HEK293 (cell line): ENCODE measurements at regions not wholly inside any gene's neighbourhood (a gene's known extent, or its start where the extent isn't known, plus 50 kb on each side); places are given as distances from the start of the nearest gene placed in this dataset.
A peak's percentile ranks its signal among the peaks of the same experiment; 100 is the strongest.

ENCODE experiments used
- CTCF ChIA-PET: fragments of 350-600 bp; formaldehyde crosslinking; extraction: SDS; loops from one replicate; lab custom pipeline; 2021; ENCODE audit warnings: antibody characterized with exemption; lab: Yijun Ruan, JAX
- POLR2A ChIA-PET: fragments of 300-600 bp; formaldehyde crosslinking; extraction: SDS; loops from one replicate; lab custom pipeline; 2020; ENCODE audit warnings: antibody characterized with exemption, inconsistent platforms; lab: Yijun Ruan, JAX
- H3K27ac ChIP-seq: fragments of 200-500 bp; sonication (Bioruptor generic); 2 replicates; pipeline ENCODE4 v1.5.1; 2014; ENCODE audit warnings: low read depth, low read length, control low read depth, inconsistent platforms; ENCODE audit errors: extremely low read depth
- H3K36me3 ChIP-seq, 2 experiments: fragments of 200-500 bp in 1 of 2; sonication (Bioruptor generic) in 1 of 2; 1 replicate in 1 of 2; 2 replicates in 1 of 2; pipeline ENCODE4 v1.5.1; 2014 to 2017; ENCODE audit warnings: inconsistent platforms in 2 of 2, low read length in 2 of 2; ENCODE audit not compliant: control insufficient read depth in 2 of 2, insufficient read depth in 1 of 2
- H3K4me1 ChIP-seq: fragments of 200-500 bp; sonication (Bioruptor generic); 2 replicates; pipeline ENCODE4 v1.5.1; 2014; ENCODE audit warnings: mild to moderate bottlenecking, low read length, inconsistent platforms; ENCODE audit not compliant: control insufficient read depth, insufficient read depth
- H3K4me3 ChIP-seq: 2 replicates; pipeline ENCODE4 v1.5.1; 2011; ENCODE audit warnings: low read depth, mild to moderate bottlenecking, control low read depth, low read length, moderate library complexity
- H3K9me3 ChIP-seq: fragments of 200-500 bp; sonication (Bioruptor generic); 2 replicates; pipeline ENCODE4 v1.5.1; 2014; ENCODE audit warnings: low read depth, low read length, inconsistent platforms; ENCODE audit not compliant: control insufficient read depth, insufficient read depth
- EGR2 ChIP-seq: fragments of 450-650 bp; formaldehyde crosslinking; IDR thresholded peaks from 2 replicates; pipeline ENCODE4 v1.5.1; 2016; ENCODE audit warnings: low read depth, missing biosample characterization, missing genetic modification characterization
- FEZF1 ChIP-seq: fragments of 450-650 bp; formaldehyde crosslinking; IDR thresholded peaks from 2 replicates; pipeline ENCODE4 v1.5.1; 2016; ENCODE audit warnings: missing biosample characterization, missing genetic modification characterization
- INSM2 ChIP-seq: fragments of 450-650 bp; formaldehyde crosslinking; IDR thresholded peaks from 2 replicates; pipeline ENCODE4 v1.5.1; 2016; ENCODE audit warnings: missing biosample characterization, missing genetic modification characterization
- MEIS1 ChIP-seq: sonication (generic); formaldehyde crosslinking; IDR thresholded peaks from 2 replicates; pipeline ENCODE4 v1.8.1; 2022; ENCODE audit warnings: missing genetic modification reagents, mild to moderate bottlenecking, borderline replicate concordance
- TCF7L2 ChIP-seq: IDR thresholded peaks from 2 replicates; pipeline ENCODE4 v1.6.1; 2011; ENCODE audit warnings: low read depth, mild to moderate bottlenecking, inconsistent platforms, low read length, moderate library complexity, borderline replicate concordance
- TRIM28 ChIP-seq: IDR thresholded peaks from 2 replicates; pipeline ENCODE4 v1.6.1; 2011; ENCODE audit warnings: low read length, control low read depth, borderline replicate concordance
- ZFHX2 ChIP-seq: fragments of 450-650 bp; formaldehyde crosslinking; conservative IDR thresholded peaks from 2 replicates; pipeline ENCODE4 v1.5.1; 2016; ENCODE audit warnings: missing biosample characterization, missing genetic modification characterization
- ZIC2 ChIP-seq: fragments of 450-650 bp; formaldehyde crosslinking; IDR thresholded peaks from 2 replicates; pipeline ENCODE4 v1.5.1; 2016; ENCODE audit warnings: missing biosample characterization, missing genetic modification characterization
- ZNF155 ChIP-seq: fragments of 450-650 bp; formaldehyde crosslinking; IDR thresholded peaks from 2 replicates; pipeline ENCODE4 v1.5.1; 2016; ENCODE audit warnings: missing biosample characterization, missing genetic modification characterization
- ZNF157 ChIP-seq: fragments of 450-650 bp; formaldehyde crosslinking; IDR thresholded peaks from 2 replicates; pipeline ENCODE4 v1.5.1; 2016; ENCODE audit warnings: missing biosample characterization, missing genetic modification characterization
- ZNF169 ChIP-seq: fragments of 450-650 bp; formaldehyde crosslinking; IDR thresholded peaks from 2 replicates; pipeline ENCODE4 v1.5.1; 2016; ENCODE audit warnings: missing biosample characterization, missing genetic modification characterization
- ZNF214 ChIP-seq: fragments of 450-650 bp; formaldehyde crosslinking; IDR thresholded peaks from 2 replicates; pipeline ENCODE4 v1.5.1; 2017; ENCODE audit warnings: missing biosample characterization, mild to moderate bottlenecking, missing genetic modification characterization, borderline replicate concordance
- ZNF274 ChIP-seq, 2 experiments: fragments of 200-500 bp in 1 of 2; fragments of 450-650 bp in 1 of 2; sonication (Bioruptor generic) in 1 of 2; formaldehyde crosslinking in 1 of 2; IDR thresholded peaks; 2 replicates each; pipeline versions ENCODE4 v1.5.1 to v1.6.1; 2014 to 2016; ENCODE audit warnings: borderline replicate concordance in 1 of 2, inconsistent platforms in 1 of 2, low read length in 1 of 2, missing biosample characterization in 1 of 2, missing genetic modification characterization in 1 of 2
- ZNF501 ChIP-seq: fragments of 450-650 bp; formaldehyde crosslinking; IDR thresholded peaks from 2 replicates; pipeline ENCODE4 v1.5.1; 2016; ENCODE audit warnings: missing biosample characterization, missing genetic modification characterization
- ZNF558 ChIP-seq: fragments of 450-650 bp; formaldehyde crosslinking; IDR thresholded peaks from 2 replicates; pipeline ENCODE4 v1.5.1; 2016; ENCODE audit warnings: missing biosample characterization, missing genetic modification characterization
- ZNF677 ChIP-seq: fragments of 450-650 bp; IDR thresholded peaks from 2 replicates; pipeline ENCODE4 v1.5.0; 2018; ENCODE audit warnings: missing biosample characterization, mild to moderate bottlenecking, missing genetic modification characterization, moderate library complexity
- ZNF776 ChIP-seq: fragments of 450-650 bp; formaldehyde crosslinking; IDR thresholded peaks from 2 replicates; pipeline ENCODE4 v1.5.0; 2017; ENCODE audit warnings: missing biosample characterization, missing genetic modification characterization, borderline replicate concordance
- TF ChIP-seq, protein P1 (sequence below): fragments of 450-650 bp; formaldehyde crosslinking; IDR thresholded peaks from 2 replicates; pipeline ENCODE4 v1.5.1; 2016; ENCODE audit warnings: missing biosample characterization, missing genetic modification characterization
- TF ChIP-seq, protein P2 (sequence below): fragments of 450-650 bp; formaldehyde crosslinking; IDR thresholded peaks from 2 replicates; pipeline ENCODE4 v1.5.1; 2016; ENCODE audit warnings: missing biosample characterization, missing genetic modification characterization
- TF ChIP-seq, protein P3 (sequence below): fragments of 450-650 bp; formaldehyde crosslinking; IDR thresholded peaks from 2 replicates; pipeline ENCODE4 v1.5.1; 2016; ENCODE audit warnings: missing biosample characterization, missing genetic modification characterization
- TF ChIP-seq, protein P4 (sequence below): fragments of 450-650 bp; formaldehyde crosslinking; IDR thresholded peaks from 2 replicates; pipeline ENCODE4 v1.5.1; 2016; ENCODE audit warnings: missing biosample characterization, missing genetic modification characterization

- TF ChIP-seq, protein P1, sequence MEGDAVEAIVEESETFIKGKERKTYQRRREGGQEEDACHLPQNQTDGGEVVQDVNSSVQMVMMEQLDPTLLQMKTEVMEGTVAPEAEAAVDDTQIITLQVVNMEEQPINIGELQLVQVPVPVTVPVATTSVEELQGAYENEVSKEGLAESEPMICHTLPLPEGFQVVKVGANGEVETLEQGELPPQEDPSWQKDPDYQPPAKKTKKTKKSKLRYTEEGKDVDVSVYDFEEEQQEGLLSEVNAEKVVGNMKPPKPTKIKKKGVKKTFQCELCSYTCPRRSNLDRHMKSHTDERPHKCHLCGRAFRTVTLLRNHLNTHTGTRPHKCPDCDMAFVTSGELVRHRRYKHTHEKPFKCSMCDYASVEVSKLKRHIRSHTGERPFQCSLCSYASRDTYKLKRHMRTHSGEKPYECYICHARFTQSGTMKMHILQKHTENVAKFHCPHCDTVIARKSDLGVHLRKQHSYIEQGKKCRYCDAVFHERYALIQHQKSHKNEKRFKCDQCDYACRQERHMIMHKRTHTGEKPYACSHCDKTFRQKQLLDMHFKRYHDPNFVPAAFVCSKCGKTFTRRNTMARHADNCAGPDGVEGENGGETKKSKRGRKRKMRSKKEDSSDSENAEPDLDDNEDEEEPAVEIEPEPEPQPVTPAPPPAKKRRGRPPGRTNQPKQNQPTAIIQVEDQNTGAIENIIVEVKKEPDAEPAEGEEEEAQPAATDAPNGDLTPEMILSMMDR (tag by site-specific recombination) = no peak
- no peak for TF ChIP-seq ZNF169 (tag by site-specific recombination)
- no peak for TF ChIP-seq MEIS1 (CRISPR knock-in tag)
- no peak for TF ChIP-seq ZNF501 (tag by site-specific recombination)
- TF ChIP-seq FEZF1 (tag by site-specific recombination) = no peak
- TF ChIP-seq, protein P2, sequence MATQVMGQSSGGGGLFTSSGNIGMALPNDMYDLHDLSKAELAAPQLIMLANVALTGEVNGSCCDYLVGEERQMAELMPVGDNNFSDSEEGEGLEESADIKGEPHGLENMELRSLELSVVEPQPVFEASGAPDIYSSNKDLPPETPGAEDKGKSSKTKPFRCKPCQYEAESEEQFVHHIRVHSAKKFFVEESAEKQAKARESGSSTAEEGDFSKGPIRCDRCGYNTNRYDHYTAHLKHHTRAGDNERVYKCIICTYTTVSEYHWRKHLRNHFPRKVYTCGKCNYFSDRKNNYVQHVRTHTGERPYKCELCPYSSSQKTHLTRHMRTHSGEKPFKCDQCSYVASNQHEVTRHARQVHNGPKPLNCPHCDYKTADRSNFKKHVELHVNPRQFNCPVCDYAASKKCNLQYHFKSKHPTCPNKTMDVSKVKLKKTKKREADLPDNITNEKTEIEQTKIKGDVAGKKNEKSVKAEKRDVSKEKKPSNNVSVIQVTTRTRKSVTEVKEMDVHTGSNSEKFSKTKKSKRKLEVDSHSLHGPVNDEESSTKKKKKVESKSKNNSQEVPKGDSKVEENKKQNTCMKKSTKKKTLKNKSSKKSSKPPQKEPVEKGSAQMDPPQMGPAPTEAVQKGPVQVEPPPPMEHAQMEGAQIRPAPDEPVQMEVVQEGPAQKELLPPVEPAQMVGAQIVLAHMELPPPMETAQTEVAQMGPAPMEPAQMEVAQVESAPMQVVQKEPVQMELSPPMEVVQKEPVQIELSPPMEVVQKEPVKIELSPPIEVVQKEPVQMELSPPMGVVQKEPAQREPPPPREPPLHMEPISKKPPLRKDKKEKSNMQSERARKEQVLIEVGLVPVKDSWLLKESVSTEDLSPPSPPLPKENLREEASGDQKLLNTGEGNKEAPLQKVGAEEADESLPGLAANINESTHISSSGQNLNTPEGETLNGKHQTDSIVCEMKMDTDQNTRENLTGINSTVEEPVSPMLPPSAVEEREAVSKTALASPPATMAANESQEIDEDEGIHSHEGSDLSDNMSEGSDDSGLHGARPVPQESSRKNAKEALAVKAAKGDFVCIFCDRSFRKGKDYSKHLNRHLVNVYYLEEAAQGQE = no peak
Measured at GRCh38 chr10:78755063-78755701, 313.6 kb upstream of the ZMIZ1 start (continued).

GRCh38 chr10:78755877-78756455 lies 312.8 kb upstream of the ZMIZ1 start:
- no peaks in the 10 kb centered on the region for H3K9me3 ChIP-seq
- TF ChIP-seq ZNF677 (tag by site-specific recombination) (no peak), ZFHX2 (tag by site-specific recombination) (peak; percentile 64), EGR2 (peak; percentile 71)
- POLR2A ChIA-PET = no interaction called here
- no peak overlapping the region for H3K27ac ChIP-seq
- H3K36me3 ChIP-seq = no peaks in the 10 kb centered on the region
- H3K4me1 ChIP-seq = peaks cover 7% of the 10 kb centered on the region; the same call in 1 of the 2 replicates
- CTCF ChIA-PET = no interaction called here
- no peak overlapping the region for H3K4me3 ChIP-seq

GRCh38 chr10:78756604-78757343 lies 312.0 kb upstream of the ZMIZ1 start:
- ChIA-PET CTCF (no interaction called here), POLR2A (no interaction called here)
- peaks cover 7% of the 10 kb centered on the region; the same call in 1 of the 2 replicates for H3K4me1 ChIP-seq
- no peak overlapping the region for H3K4me3 ChIP-seq
- no peaks in the 10 kb centered on the region for H3K36me3 ChIP-seq
- no peaks in the 10 kb centered on the region for H3K9me3 ChIP-seq
- H3K27ac ChIP-seq = no peak overlapping the region
- peak; percentile 35; the same call in 1 of the 2 replicates for TF ChIP-seq ZIC2 (tag by site-specific recombination)
- TF ChIP-seq ZNF157 = no peak
- TF ChIP-seq, protein P3, sequence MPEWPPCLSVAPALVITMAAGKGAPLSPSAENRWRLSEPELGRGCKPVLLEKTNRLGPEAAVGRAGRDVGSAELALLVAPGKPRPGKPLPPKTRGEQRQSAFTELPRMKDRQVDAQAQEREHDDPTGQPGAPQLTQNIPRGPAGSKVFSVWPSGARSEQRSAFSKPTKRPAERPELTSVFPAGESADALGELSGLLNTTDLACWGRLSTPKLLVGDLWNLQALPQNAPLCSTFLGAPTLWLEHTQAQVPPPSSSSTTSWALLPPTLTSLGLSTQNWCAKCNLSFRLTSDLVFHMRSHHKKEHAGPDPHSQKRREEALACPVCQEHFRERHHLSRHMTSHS = no peak
- TF ChIP-seq TRIM28 = no peak
- no peak for TF ChIP-seq ZNF214
- TF ChIP-seq ZNF155 (tag by site-specific recombination) = no peak
- no peak for TF ChIP-seq ZNF274 (IDR thresholded peaks at IDR 0.05; ENCODE audit: low read length)
- TF ChIP-seq ZNF274 (tag by site-specific recombination; IDR thresholded peaks at IDR 0.05; ENCODE audit: borderline replicate concordance) = no peak
- no peak for TF ChIP-seq ZNF558 (tag by site-specific recombination)
- no peak for TF ChIP-seq TCF7L2
- 0 out of 2 replicates have a peak, but pooled peaks have one; percentile 8 for TF ChIP-seq INSM2 (tag by site-specific recombination)
- no peak for TF ChIP-seq ZNF776 (tag by site-specific recombination)
- TF ChIP-seq, protein P4, sequence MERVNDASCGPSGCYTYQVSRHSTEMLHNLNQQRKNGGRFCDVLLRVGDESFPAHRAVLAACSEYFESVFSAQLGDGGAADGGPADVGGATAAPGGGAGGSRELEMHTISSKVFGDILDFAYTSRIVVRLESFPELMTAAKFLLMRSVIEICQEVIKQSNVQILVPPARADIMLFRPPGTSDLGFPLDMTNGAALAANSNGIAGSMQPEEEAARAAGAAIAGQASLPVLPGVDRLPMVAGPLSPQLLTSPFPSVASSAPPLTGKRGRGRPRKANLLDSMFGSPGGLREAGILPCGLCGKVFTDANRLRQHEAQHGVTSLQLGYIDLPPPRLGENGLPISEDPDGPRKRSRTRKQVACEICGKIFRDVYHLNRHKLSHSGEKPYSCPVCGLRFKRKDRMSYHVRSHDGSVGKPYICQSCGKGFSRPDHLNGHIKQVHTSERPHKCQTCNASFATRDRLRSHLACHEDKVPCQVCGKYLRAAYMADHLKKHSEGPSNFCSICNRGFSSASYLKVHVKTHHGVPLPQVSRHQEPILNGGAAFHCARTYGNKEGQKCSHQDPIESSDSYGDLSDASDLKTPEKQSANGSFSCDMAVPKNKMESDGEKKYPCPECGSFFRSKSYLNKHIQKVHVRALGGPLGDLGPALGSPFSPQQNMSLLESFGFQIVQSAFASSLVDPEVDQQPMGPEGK (tag by site-specific recombination) = no peak
